Pancreas (tissue), 10 donors: ENCODE measurements at regions not wholly inside any gene's neighbourhood (a gene's known extent, or its start where the extent isn't known, plus 50 kb on each side); places are given as distances from the start of the nearest gene placed in this dataset.

Source experiments
- ATAC-seq, 4 donors: fragments of 200-7000 bp; cut with Tn5 transposase; one replicate each; pipeline versions ENCODE4 v1.8.0 to v1.9.1; 2020; ENCODE audit warnings: mild to moderate bottlenecking in 4 of 4, moderate library complexity in 4 of 4
- DNase-seq, 6 donors: peaks; one replicate each; pipeline ENCODE4 v3.0.0-alpha.2; 2020
- FAIRE-seq: peaks from 2 replicates; lab custom pipeline; 2012; peaks lifted over from hg19 to GRCh38; lab: Jason Lieb, UNC
- H3K27ac ChIP-seq, 4 donors: fragments of 200-600 bp; sonication (generic); 1 replicate in 3 of 4; 2 replicates in 1 of 4; pipeline versions ENCODE4 v1.5.0 to v1.8.0; 2020
- H3K27me3 ChIP-seq, 4 donors: fragments of 200-600 bp; one replicate each; pipeline ENCODE4 v1.8.0; 2021
- H3K36me3 ChIP-seq, 3 donors: fragments of 200-600 bp; sonication (generic) in 1 of 3; one replicate each; pipeline versions ENCODE4 v1.5.0 to v1.8.0; 2020 to 2021
- H3K4me1 ChIP-seq, 3 donors: fragments of 200-600 bp; one replicate each; pipeline ENCODE4 v1.8.0; 2021
- H3K4me3 ChIP-seq, 4 donors: fragments of 200-600 bp; sonication (generic) in 2 of 4; one replicate each; pipeline versions ENCODE4 v1.5.0 to v1.8.0; 2020 to 2021
- H3K9me3 ChIP-seq, 4 donors: fragments of 200-600 bp; one replicate each; pipeline ENCODE4 v1.8.0; 2021
- WGBS, 2 donors: extraction: QIAGEN DNeasy Blood & Tissue Kit; methylation state at CpG; one replicate each; pipeline ENCODE4 v1.1.7; 2013; 5-methylcytosine and 5-hydroxymethylcytosine counted together
- intact Hi-C, 3 donors: fragments of 100-400 bp; cut with DNase I; formaldehyde crosslinking; loops; one replicate each; pipeline versions ENCODE4 v1.11.1 to v1.14.2; 2022
- TF ChIP-seq, protein P1 (sequence below), 4 donors: fragments of 200-600 bp; sonication (generic) in 3 of 4; IDR thresholded peaks; one replicate each; pipeline versions ENCODE4 v1.5.0 to v1.8.0; 2021; ENCODE audit warnings: antibody characterized with exemption in 4 of 4
- donor health status: healthy with polysubstance abuse.
- donor health status: DM: no; HTN: no; CAD: no; lungs with moderate emphysema.
- donor health status: DM: no; HTN: no; CAD: no.
- donor health status: control.
- donor health status: control.
- donor health status: Bipolar disorder and iron deficiency.
- donor health status: DM: yes; HTN: yes; CAD: no.
- donor health status: DM: no; HTN: no; CAD: no.
- donor health status: DM: no; HTN: no; CAD: no.
- donor health status: DM: yes; HTN: yes; CAD: no.

DNA sequence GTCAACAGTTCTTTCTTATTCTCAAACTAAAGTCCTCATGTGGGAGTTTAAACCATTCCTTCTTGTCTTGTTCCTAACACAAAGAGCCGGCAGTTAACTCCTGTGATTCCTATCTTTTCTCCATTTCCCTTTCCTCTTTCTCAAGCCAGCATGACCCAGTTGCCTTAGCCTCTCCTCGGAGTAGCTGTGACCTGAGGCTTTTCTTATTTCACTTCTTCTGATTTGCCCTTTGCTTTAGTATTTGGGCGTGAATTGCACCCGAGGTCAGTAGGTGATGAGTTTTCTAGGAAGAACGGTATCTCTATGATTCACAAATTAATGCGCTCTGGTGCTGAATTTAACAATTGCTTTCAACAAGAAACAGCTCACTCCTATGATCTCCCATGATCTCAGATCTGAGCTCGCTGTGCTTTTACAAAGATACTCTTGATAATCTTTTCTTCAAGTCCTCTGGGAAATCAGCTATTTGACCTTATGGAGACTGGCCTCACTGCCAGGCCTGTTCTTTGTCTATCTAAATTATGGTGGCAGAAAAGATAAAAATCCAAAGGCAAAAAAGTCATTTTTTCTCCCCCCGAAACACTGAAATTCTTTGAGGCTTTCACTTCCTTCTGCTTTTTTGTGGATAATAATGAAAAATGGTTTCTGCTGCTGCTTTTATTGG is 184.6 kb downstream of the JCAD start:
- no peaks in the 10 kb centered on the region for H3K36me3 ChIP-seq
- H3K4me1 ChIP-seq: no peaks in the 10 kb centered on the region
- DNase-seq (no peak), FAIRE-seq (no peak), ATAC-seq (no peak)
- H3K9me3 ChIP-seq: no peaks in the 10 kb centered on the region
- no peak overlapping the region for H3K27ac ChIP-seq
- H3K27me3 ChIP-seq: no peaks in the 10 kb centered on the region
- TF ChIP-seq, protein P1, sequence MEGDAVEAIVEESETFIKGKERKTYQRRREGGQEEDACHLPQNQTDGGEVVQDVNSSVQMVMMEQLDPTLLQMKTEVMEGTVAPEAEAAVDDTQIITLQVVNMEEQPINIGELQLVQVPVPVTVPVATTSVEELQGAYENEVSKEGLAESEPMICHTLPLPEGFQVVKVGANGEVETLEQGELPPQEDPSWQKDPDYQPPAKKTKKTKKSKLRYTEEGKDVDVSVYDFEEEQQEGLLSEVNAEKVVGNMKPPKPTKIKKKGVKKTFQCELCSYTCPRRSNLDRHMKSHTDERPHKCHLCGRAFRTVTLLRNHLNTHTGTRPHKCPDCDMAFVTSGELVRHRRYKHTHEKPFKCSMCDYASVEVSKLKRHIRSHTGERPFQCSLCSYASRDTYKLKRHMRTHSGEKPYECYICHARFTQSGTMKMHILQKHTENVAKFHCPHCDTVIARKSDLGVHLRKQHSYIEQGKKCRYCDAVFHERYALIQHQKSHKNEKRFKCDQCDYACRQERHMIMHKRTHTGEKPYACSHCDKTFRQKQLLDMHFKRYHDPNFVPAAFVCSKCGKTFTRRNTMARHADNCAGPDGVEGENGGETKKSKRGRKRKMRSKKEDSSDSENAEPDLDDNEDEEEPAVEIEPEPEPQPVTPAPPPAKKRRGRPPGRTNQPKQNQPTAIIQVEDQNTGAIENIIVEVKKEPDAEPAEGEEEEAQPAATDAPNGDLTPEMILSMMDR (IDR thresholded peaks at IDR 0.05): no peak
- H3K4me3 ChIP-seq: no peak overlapping the region
- intact Hi-C loops: no loop called here
- WGBS, 2 donors: 74 to 81% methylated on average over 8 of the region's 8 CpGs

DNA sequence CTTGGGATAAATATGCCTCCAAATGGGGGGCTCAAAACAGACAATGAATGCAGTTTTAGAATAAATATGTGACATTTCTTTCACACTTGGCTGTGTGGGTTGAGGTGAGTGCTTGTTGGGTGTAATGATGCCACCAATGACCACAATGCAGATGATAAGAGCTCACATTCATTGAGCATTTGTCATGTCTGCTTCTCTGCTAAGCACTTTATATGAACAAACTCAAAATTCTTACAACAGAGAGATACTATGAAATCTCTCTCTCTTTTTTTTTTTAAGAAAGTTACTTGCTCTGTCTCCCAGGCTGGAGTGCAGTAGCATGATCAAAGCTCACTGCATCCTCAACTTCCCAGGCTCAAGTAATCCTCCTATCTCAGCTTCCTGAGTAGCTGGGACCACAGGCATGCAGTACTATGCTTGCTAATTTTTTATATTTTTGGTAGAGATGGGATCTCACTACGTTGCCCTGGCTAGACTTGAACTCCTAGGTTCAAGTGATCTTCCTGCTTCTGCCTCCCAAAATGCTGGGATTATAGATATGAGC is 185.4 kb downstream of the JCAD start:
- Histone ChIP-seq H3K27ac (no peak overlapping the region), H3K27me3 (no peaks in the 10 kb centered on the region), H3K4me1 (no peaks in the 10 kb centered on the region), H3K9me3 (no peaks in the 10 kb centered on the region), H3K4me3 (no peak overlapping the region), H3K36me3 (no peaks in the 10 kb centered on the region)
- DNase-seq (no peak), ATAC-seq (no peak), FAIRE-seq (no peak)
- 72 to 77% methylated on average over 1 of the region's 1 CpG for WGBS, 2 donors
- intact Hi-C loops: no loop called here
- TF ChIP-seq, protein P1 (IDR thresholded peaks at IDR 0.05): no peak

DNA sequence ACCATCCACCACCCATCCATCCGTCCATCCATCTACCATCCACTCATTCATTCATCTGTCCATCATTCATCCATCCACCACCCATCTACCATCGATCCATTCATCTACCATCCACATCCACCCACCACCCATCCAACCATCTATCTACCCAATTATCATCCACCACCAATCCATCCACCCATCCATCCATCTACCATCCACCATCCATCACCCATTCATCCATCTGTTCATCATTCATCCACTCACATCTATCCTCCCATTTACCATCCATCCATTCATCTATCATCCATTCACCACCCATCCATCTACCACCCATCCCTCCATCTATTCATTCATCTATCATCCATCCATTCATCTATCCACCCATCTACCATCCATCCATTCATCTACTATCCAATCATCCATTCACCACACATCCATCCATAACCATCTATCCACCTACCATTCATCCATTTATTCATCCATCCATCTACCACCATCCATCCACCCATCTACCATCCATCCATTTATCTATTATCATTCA is 188.8 kb downstream of the JCAD start:
- no peak for DNase-seq
- intact Hi-C loops: no loop called here
- Histone ChIP-seq H3K27ac (no peak overlapping the region), H3K4me1 (no peaks in the 10 kb centered on the region), H3K36me3 (no peaks in the 10 kb centered on the region), H3K27me3 (no peaks in the 10 kb centered on the region), H3K4me3 (no peak overlapping the region), H3K9me3 (no peaks in the 10 kb centered on the region)
- no peak for ATAC-seq
- WGBS, 2 donors: 78 to 80% methylated on average over 2 of the region's 2 CpGs
- TF ChIP-seq, protein P1 (IDR thresholded peaks at IDR 0.05): no peak
- no peak for FAIRE-seq

DNA sequence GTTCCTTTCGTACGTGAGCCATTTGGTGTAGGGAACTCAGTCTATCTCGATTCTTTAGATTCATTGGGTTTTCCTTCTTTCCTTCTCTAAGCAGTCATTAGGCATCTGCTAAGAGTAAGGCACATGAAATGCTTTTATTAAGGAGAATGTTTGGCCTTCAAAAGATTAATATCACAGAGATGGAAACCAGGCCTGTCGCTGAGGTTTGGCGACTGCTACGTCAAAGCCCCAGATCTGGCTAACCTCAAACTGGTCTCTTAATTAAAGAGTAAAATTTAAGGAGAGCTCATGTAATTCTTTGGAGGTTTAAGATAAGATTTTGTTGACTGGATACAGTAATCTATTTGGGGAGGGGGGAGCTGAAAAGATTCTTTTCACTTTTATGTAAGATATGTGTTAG is 189.8 kb downstream of the JCAD start:
- Histone ChIP-seq H3K36me3 (no peaks in the 10 kb centered on the region), H3K27me3 (no peaks in the 10 kb centered on the region), H3K9me3 (no peaks in the 10 kb centered on the region), H3K4me1 (no peaks in the 10 kb centered on the region), H3K4me3 (no peak overlapping the region), H3K27ac (no peak overlapping the region)
- DNase-seq (no peak), ATAC-seq (no peak), FAIRE-seq (no peak)
- TF ChIP-seq, protein P1 (IDR thresholded peaks at IDR 0.05): no peak
- intact Hi-C loops: no loop called here
- 84 to 92% methylated on average over 6 of the region's 6 CpGs for WGBS, 2 donors

DNA sequence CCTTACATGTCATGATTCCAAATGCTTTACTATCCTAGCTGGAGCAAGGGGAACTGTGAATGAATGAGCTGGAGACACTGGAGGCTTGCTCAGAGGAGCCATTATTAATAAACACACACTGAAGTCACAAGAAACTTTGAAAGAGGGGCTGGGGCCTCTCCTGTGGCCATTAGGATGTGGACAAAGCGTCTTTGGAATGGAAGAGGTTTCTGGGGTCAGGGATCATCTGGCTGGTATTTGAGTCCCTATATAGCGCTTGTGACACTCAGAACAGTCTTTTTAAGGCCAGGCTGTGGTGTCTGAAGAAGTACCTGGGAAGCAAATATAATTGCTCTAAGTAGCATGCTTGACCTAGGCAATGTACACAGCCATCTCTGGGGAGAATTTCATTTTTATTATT is 193.0 kb downstream of the JCAD start:
- H3K27ac ChIP-seq: peak overlapping the region in 1 of 4 donors; percentile 5
- 91 to 94% methylated on average over 2 of the region's 2 CpGs for WGBS, 2 donors
- H3K27me3 ChIP-seq: no peaks in the 10 kb centered on the region
- ATAC-seq (no peak), FAIRE-seq (no peak), DNase-seq (no peak)
- TF ChIP-seq, protein P1 (IDR thresholded peaks at IDR 0.05): no peak
- no peaks in the 10 kb centered on the region for H3K36me3 ChIP-seq
- no peak overlapping the region for H3K4me3 ChIP-seq
- no peaks in the 10 kb centered on the region for H3K9me3 ChIP-seq
- no peaks in the 10 kb centered on the region for H3K4me1 ChIP-seq
- intact Hi-C loops: no loop called here
